GM19043 (cell line): ENCODE measurements at regions not wholly inside any gene's neighbourhood (a gene's known extent, or its start where the extent isn't known, plus 50 kb on each side); places are given as distances from the start of the nearest gene placed in this dataset.

Experiments used
- ATAC-seq: cut with Tn5 transposase; IDR thresholded peaks from one replicate; pipeline ENCODE4 v1.9.1; 2021; ENCODE audit warnings: low read depth; ENCODE audit not compliant: unreplicated experiment

DNA sequence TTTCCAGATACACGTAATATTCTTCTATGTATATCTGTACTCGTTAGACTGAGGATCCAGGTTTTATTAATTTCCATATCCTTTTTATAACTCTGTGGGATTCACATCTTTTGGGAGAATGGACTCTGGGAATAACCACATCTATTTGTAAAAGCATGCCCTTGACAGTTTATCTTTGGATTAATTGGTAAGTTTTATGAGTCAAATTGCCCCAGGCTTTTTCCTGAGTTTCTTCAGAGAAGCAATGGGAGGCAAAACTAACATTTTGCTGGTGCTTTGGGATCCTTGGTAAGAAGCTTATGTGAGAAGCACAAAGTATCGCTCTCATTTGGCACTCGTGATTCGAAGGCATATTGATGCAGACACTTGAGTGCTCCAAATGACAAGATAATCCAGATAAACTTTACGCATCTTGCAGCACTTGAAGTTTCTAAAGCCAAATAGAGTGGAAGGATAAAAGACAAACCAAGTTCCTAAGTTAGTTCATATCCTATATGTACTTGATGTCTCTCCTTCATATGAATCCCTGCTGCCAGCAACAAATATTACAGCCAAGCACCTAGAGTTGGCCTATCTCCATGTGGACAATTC is 324.7 kb downstream of the TLE4 start:
- no peak for ATAC-seq

DNA sequence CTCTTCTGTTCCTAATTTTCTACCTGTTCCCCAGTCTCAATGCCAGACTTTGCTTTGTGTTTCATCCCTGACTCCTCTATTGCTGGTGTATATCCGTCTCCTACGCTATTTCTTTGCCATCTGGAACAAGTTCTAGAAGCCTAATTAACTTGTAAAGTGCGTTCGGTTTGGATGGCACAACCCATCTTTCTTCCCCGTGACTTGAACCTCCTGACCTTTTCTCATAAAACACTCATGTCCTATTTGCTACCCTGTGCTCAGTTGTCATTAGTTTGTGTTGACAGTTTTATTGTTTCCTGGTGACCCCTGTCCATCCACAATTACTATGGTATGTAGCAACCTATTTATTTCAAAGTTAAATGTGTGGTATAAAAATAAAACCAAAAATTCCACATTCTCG is 323.5 kb downstream of the TLE4 start:
- no peak for ATAC-seq

DNA sequence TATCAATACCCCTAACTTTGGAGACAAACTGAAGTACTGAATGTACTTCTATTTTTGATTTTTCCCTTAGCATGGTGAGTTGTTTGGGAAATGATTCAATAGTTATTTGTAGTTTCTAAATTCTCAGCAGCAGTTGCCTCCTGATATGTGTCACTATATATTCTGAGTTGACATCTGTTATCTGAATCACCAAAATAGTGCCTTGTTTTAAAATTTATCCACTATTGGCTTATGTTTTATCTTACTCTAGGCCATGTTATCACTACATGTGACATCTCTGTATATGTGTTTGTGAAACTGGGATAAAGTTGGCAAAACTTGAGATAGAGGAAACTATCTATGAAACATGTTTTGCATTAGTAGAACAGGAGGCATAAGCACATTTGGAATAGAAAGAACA is 317.6 kb downstream of the TLE4 start:
- no peak for ATAC-seq

DNA sequence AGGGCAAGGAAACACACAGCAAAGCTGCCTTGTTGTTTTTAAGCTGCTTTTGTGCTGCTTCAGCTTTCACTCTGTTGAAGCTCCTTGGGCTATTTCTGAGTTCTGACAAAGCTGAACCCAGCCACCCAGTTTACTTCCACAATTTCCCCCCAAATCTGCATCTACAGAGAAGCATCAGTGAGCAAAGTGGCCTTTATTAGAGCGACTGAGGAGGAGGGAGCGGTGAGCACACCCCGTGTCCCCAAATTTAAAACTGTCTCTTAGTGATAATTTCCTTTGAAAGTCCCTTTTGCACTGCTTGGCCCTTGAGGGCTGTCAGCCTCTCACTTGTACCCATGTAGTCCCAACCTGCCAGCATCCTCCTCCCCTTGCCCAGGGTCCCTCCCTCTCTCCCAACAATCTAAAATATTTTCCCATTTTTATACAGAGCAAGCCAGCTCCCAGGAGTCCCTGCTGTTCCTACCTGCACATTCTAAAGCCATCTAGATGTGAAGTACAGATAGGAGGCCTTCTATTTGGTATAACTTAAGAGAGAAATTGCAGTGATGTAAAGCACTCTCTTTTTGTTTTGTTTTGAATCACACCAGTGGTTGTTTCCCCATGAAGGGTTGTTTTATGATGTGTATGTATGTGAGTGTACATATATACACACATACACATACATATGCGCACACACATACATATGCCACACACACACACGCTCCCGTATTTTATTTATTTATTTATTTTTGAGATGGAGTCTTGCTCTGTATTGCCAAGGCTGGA is 313.5 kb downstream of the TLE4 start:
- ATAC-seq: no peak

DNA sequence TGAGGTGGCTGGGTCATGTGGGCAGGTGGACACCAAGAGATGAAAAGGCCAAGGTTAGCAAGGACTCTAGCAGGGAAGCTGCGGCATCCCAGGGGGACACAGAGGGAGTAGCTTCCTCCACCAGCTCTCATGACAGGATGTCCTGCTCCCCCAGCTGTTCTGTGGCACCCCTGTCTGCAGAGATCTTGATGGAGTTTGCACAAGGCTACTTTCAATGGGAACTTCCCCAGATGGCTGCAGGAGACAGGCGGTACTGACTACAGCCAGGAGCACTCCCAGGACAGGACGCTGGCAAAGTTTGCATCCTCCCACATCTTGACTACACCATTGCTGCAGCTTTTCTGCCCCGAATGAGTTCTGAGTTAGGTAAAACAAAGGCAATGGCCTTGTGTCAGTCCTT is 312.8 kb downstream of the TLE4 start:
- no peak for ATAC-seq

DNA sequence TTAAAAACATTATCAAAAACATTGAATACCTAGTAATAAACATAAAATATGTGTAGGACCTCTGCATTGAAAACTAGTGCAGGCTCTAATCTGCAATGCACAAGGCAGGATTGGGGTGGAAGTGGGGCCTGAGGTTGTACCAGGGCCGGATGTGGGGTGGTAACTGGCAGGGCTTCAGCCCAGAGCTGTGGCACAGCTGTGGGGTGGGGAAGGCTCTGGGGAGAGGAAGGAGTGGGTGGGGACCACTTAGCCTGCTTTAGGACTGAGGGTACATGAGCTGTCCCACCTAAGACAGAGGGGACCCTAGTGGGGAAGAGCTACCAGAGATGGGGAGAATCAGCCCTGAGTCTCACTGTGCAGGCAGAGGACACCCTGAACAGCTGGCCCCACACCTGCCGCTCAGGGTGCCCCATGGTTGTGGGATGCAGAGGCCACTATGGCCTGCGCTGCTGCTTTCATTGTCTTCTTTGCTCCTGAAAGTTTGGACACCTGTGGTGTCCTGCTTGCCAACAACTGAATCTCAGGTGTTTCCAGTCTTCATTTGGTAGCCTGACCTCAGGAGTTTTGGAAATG is 311.4 kb downstream of the TLE4 start:
- no peak for ATAC-seq

- peak; percentile 50 for ATAC-seq
These were observed 308.9 kb downstream of the TLE4 start for GRCh38 chr9:79880626-79881025.

DNA sequence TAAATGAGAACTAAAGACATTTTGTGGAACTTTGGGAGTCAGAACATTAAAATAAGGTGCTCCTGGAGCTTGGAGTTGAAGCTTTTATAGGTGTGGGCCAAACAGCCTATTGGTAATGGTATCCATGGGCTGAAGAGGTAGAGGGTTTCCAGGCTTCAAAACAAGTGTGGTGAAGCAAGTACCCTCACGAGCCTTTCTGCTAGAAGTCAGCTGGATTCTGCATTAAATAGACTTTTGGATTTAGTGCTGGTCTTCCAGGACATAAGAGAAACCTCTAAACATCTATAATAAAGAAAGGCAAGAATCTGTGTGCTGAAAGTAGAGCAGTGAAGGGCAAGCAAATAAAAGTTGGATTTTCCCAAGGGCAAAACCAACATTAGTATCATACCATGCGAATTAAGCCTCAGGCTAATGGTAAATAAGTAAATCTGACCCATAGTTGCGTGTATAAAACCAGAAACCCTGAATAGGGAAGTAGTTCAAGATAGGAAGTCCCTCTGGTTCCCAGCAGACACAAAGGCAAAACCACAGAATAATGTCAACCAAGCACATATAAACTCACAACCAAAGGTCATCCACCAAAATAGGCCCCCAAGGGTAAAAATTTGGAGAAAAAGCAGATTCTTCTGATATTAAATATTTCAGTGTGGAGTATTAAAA is 306.3 kb downstream of the TLE4 start:
- ATAC-seq: peak; percentile 53

GRCh38 chr9:79868567-79869189 is 296.9 kb downstream of the TLE4 start:
- ATAC-seq: peak; percentile 67

GRCh38 chr9:79862921-79863890 is 291.4 kb downstream of the TLE4 start:
- ATAC-seq: no peak

GRCh38 chr9:79858508-79858907 is 286.7 kb downstream of the TLE4 start:
- ATAC-seq: peak; percentile 59

GRCh38 chr9:79857188-79857587 is 285.4 kb downstream of the TLE4 start:
- ATAC-seq: no peak

- ATAC-seq: no peak
These were observed 275.3 kb downstream of the TLE4 start for GRCh38 chr9:79847074-79847473.

GRCh38 chr9:79829566-79830302 is 258.0 kb downstream of the TLE4 start:
- no peak for ATAC-seq

- peak; percentile 86 for ATAC-seq
These were observed 252.5 kb downstream of the TLE4 start for GRCh38 chr9:79824265-79824664.

GRCh38 chr9:79817438-79818004 is 245.8 kb downstream of the TLE4 start:
- peak; percentile 71 for ATAC-seq

- no peak for ATAC-seq
These were observed 241.5 kb downstream of the TLE4 start for GRCh38 chr9:79813258-79813638.

DNA sequence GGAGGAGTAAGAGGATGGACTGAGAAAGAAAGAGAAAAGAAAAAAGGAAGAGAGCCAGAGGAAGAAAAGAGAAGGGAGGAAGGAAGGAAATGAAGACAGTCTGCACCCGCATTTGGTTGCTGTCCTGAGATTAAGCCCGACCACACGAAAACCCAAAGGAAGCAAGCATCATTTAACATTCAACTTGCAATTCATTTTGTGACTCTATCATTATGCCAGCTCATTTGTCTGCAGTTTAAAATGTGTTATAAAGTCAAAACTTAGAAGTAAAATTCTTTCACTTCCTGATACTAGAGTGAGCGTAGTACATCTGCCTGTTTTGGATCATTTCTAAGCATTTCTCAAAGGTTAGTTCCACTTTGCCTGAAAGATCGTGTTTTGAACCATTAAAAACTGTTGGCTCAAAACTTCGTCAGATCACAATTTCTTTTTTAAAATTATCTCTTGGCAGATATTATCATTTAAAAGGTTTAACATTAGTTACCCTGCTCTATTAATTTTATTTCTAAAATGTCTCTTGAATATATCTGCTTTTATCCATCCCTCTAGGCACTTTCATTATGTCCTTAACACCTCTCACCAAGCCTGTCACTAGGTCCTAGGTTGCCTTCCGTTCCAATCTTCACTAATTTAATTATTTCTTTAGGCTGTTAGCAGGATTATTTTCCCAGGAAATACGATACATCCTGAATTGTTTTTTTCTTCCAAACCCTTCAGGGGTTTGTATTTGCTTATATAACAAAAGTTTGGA is 240.9 kb downstream of the TLE4 start:
- peak; percentile 78 for ATAC-seq
